Panc1 (cell line): ENCODE measurements at regions not wholly inside any gene's neighbourhood (a gene's known extent, or its start where the extent isn't known, plus 50 kb on each side); places are given as distances from the start of the nearest gene placed in this dataset.

Source experiments
- CTCF ChIP-seq: fragments of 450-650 bp; IDR thresholded peaks from 2 replicates; pipeline ENCODE4 v1.5.1; 2017; ENCODE audit warnings: mild to moderate bottlenecking
- POLR2AphosphoS5 ChIP-seq: IDR thresholded peaks from 2 replicates; pipeline ENCODE4 v1.6.1; 2012; ENCODE audit warnings: mild to moderate bottlenecking, low read depth, low read length, moderate library complexity
- SIN3A ChIP-seq: IDR thresholded peaks from 2 replicates; pipeline ENCODE4 v1.6.1; 2012; ENCODE audit warnings: low read depth, mild to moderate bottlenecking, low read length, moderate library complexity, borderline replicate concordance; ENCODE audit not compliant: insufficient read depth

DNA sequence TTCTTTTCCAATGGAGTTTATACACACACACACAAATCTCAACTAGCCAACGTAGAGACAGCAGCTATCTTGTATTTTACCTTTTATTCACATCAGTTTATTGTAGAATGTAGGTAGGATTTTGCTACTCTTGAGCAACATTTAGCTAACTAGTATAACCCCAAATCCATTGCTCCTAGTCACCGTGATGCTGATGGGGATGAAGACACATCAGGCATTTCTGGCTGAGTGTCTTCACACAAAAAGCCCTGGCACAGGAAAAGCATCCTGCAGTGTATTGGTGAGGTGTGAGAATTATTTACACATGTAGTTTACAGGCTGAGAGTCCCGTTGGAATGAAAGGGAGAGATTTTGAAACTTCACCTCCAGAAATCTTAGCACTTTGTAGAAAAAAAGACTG lies 65.9 kb upstream of the FBXL4 start:
- no peak for TF ChIP-seq CTCF
- TF ChIP-seq POLR2AphosphoS5: no peak
- TF ChIP-seq SIN3A: no peak
